ENCODE measurements at regions not wholly inside any gene's neighbourhood (a gene's known extent, or its start where the extent isn't known, plus 50 kb on each side); places are given as distances from the start of the nearest gene placed in this dataset.

DNA sequence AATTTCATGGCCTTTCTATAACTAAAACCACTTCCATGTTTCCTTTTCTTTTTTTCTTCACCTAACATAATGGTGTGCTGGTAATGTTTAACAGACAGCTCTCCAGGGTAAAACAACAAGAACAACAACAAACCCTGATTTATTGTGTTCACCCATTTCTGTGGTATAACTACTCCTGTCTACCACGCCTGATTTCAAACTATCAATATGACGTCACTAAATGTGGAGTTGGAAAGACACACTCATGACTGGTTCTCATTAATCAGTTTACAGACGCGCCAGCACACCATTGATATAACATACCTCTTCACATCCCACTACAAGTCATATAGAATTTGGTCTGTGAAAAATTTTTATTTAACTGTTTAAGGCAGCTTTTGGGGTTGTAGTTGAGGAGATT is 142.9 kb downstream of the ARRDC3 start:
- no peak for DNase-seq

DNA sequence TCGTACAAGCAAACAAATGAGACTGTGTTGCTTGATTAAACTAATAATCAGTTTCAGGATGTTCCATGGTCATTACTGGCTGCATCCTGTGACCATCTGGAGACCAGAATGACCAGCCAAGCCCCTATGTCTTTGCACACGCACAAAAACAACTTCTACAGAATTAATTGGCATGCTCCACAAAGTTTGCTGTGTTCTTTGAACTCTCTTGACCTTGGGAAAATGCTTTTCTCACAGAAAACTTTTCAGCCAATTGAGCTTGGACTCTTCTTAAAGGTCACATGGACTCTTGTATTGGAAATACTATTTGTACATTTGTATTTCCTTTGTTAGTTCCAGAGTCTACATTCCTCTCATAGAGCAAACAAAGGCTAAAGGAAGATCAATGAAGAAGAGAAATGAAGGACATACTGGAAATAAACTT is 147.8 kb downstream of the ARRDC3 start:
- DNase-seq = no peak

DNA sequence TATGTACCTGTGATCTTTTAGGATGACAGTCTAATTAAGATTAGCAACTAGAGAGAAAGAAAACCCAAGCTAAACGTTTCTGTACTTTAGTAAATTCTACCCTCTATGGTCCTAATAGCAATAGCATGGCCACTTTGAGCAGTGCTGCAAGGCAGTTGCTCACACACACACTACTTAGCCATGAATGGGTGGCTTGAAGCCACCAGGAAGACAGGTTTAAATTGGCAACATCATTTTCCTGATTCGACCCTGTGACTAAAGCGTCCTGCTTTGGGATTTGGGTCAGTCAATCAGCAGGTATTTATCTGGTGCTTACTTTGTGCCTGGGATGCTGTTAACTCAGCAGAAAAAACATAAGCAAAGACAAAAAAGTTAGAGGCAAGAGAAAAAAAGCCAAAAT is 150.6 kb downstream of the ARRDC3 start:
- DNase-seq = no peak

DNA sequence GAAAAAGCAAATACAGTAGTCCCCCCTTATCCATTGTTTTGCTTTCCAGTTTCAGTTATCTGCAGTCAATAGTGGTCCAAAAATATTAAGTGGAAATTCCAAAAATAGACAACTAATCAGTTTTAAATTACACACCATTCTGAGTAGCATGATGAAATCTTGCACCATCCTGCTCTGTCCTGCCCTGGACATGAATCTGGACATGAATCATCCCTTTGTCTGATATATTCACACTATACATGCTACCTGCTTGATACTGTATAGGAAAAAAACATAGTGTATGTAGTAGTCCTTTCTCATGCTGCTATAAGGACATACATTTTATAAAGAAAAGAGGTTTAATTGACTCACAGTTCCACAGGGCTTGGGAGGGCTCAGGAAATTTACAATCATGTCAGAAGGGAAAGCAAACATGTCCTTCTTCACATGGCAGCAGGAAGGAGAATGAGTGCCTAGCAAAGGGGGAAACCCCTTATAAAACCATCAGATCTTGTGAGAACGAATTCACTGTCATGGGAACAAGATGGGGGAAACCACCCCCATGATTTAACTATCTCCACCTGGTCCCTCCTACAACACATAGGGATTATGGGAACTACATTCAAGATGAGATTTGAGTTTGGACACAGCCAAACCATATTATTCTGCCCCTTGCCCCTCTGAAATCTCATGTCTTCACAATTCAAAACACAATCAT is 153.9 kb downstream of the ARRDC3 start:
- no peak for DNase-seq

DNA sequence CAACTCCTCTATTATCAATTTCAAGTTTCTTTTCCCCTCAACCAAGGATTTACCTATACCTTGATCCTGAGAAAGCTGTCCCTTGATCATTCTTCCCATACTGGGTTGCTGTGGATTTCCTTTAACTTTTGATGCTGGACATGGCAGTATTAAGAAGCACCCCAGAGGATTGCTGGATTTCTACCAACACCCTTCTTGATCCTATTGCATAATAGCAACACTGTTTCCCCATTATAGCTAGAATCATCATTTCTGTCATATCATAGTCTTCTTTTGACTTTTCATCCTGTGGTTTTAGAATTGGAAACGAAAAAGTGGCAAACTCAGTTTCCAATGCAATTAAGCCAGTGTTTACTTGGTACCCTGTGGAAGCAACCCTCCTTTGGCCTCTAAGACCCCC is 154.9 kb downstream of the ARRDC3 start:
- no peak for DNase-seq

DNA sequence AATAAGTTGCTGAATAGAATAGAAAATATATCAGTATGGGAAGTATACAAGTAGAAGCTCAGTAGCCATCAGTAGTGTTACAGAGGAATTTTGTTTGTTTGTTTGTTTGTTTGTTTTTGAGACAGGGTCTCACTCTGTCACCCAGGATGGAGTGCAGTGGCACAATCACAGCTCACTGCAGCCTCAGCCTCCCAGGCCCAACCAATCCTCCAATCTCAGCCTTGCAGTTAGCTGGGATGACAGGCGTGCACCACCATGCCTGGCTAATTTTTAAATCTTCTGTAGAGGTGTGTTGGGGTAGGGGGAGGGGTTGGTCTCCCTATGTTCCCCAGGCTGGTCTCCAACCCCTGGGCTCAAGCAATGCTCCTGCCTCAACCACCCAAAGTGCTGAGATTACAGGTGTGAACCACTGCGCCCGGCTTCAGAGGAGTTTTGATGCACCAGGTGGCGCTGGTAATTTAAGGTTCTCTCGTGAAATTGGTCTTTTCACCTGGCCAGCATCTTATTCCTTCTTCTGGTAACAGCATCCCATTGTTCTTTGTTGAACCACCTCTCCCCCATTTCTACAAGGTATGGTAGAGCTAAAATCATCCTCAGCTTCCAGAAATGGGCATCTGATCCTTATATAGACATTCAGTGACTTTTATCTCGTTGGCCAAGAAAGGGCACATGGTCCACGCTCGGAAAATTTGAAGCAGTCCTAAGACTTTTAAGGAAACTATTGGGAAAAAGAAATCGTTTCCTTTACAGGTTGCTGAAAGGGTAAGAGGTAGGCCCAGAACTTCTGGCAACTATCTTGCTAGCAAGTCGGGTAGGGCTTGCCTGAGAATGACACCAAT is 157.1 kb downstream of the ARRDC3 start:
- peak; percentile 74 for DNase-seq

DNA sequence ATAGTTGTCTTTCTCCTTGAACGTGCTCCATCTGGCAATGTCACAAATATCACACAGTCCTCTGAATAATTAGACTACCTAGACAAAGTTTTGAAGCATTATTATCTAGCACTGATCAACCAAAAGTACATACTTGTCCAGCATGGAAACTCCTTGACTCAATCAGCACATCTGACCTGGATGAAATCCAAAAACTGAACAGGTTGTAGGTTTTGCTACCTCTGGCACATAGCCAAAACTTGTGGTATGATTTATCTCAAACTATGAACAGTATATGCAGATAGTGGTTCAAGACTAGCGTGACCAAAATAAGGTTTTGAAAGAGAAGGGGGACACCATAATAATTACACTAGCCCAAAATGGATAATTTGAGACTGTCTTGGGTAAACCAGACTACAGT is 158.1 kb downstream of the ARRDC3 start:
- peak; percentile 61 for DNase-seq

DNA sequence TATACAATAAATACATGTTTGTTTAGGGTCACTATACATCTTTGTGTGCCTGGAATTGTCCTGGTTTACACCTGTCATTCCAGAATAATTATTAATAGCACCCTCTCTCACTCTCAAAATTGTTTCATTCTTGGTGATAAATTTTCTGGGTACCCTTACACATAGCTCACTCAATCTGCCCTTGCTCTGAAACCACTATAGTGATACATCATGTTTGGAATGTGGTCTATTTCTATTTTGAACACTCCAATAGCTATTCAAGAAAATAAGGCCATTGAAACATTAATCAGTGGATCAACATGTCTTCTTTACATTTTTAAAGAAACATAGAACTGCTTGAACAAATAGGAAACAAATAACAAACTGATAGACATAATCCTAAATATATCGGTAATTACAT is 158.7 kb downstream of the ARRDC3 start:
- no peak for DNase-seq

DNA sequence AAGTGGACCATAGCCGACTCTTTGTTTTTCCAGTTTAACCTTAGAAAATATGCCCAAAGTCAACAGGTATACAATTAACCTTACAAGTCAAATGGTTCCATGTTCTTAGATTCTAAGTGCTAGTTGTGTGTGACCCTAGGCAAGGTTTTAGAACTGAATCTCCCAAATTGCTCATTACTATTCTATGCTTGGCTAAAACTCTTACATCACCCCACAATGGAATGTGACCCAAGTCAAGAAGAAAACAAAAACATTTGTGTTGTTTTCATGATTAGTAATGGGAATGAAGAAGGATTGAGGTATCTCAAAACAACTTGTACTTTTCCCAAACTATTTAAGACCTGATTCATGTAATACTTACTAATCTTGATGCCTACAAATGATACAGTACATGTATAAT is 159.2 kb downstream of the ARRDC3 start:
- no peak for DNase-seq

DNA sequence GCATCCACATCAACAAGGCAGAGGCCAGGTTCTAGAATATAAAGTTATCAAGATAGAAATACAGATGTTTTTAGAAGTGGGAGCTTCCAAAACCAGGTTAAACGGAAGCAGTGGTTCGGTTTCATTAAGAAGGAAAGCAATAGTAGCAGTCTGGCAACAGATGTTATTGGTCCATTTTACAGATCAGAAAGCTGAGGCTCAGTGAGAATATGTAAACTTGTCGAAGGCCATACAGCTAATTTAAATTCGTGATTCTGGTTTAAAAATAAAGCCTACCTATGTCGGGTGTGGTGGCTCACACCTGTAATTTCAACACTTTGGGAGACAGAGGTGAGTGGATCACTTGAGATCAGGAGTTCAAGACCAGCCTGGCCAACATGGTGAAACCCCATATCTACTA is 160.6 kb downstream of the ARRDC3 start:
- DNase-seq = no peak

DNA sequence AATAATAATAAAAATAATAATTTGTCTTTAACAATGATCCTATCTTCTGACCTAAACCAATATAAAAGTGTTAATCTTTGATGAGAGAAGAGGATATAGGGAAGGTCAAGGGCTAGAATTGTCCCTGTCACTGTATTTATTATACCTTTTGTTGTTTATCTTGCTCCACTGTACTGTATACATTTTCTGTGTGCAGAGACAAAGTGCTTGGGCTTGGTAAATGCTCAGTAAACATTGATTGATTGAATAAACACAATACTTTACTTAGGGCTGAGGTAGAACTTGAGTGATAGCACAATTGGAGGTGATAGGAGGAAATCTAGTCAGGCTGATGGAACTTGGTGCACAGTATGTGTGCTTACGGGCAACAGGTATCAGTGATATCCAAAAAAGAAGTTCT is 161.2 kb downstream of the ARRDC3 start:
- DNase-seq = no peak

DNA sequence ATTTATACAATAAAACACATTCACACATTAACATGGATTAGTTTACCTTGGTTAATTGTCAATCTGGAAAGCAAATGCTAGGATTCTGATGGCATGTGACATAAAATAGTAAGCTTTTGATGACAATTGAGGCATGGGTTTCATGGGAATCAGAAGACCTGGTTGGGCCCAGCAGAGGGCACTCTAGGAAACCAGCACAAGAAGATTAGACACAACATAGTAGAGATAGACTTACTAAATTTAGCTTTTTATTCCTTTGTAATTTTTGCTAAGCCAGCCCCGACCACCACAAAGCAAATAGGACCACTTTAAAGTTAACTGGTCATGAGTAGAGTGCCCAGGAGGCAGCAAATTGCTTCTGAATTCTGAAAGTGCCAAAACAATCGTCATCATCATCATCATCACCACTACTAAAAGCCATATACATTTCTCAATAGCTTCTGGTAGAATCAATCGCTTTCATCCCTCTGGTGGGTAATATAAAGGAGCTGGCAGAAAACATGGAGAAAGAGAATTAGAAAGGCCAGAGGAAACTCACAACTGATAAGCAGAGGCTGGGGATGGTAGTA is 163.2 kb downstream of the ARRDC3 start:
- DNase-seq = peak; percentile 23

DNA sequence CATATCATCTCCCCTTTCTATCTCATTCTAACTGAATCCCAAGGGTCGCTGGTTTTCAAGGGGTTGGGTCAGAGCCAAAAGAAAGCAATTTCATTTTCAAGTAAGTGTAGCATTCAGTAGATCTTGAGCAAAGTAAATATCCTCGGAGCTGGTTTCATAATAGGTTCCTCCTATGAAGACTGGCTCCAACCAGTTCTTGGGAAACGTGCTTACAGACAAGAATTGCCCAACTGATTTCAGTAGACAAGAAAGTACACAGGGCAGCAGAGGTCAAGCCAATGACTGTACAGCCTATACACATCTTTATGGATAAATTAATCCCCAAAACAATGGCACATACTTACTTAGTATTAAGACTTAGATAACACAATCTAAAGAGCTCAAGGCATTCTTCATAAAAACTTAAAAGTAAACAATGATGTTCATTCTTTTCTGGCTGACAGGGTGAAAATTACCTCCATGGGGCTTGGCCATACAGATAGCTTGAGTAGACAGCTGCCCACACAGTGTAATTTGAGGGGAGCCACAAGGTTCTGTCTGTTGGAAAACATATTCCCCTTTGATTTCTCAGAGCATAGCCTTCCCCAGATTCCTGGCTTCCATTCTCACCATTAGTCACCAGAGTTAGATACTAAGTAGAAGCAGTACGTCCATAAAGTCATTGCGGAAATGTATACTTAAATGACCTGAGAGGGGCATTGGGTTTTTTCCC is 163.9 kb downstream of the ARRDC3 start:
- DNase-seq = no peak

DNA sequence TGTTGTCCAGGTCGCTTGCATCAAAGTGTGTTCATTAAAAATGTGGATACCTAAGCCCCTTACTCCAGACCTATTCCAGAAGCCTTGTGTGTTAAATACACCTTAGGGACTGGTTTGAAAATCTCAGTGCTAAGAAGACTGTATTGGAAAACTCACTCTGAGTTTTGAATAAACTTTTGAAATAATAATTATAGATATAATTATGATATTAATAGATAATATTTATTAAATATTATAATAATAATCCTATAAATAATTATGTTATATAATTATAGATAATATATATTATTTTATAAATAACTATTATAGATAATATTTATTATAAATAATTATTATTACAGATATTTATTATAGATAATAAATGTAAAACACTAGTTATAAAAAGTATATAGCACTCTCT is 165.3 kb downstream of the ARRDC3 start:
- no peak for DNase-seq

DNA sequence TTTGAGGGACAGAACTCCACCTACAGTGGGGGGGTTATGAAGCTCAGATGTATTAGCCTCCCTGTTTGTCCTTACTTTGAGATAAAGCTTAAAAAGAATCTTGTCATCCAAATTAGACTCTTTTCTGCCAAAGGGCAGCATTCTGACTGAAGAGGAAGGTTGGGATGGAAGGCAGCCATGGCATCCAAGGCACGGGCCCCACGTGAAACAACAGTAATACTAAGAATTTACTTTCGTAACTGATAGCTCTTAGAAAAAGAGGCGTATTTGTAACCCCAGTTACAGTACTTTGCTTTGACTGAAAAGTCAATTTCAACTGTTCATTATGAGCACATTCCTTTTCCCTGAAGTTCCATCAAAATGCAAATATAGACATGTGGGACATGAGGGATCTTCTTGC is 168.5 kb downstream of the ARRDC3 start:
- no peak for DNase-seq

Data from RPMI8226 (cell line).